Panc1 (cell line): ENCODE measurements at regions not wholly inside any gene's neighbourhood (a gene's known extent, or its start where the extent isn't known, plus 50 kb on each side); places are given as distances from the start of the nearest gene placed in this dataset.

Source experiments
- ATAC-seq: fragments of 200-7000 bp; cut with Tn5 transposase; 2 replicates; pipeline ENCODE4 v1.9.1; 2020; ENCODE audit warnings: mild to moderate bottlenecking, moderate library complexity
- BruUV-seq: library from RNA; stranded (reverse); fragments of 400-500 nt; replicated peaks from 2 replicates; lab custom pipeline; 2021; lab: Mats Ljungman, UMichigan
- CTCF ChIA-PET: fragments of 300-600 bp; sonication (Branson Sonifier 250); formaldehyde crosslinking; loops from one replicate; lab custom pipeline; 2022; ENCODE audit warnings: antibody characterized with exemption; lab: Charles Lee
- POLR2A ChIA-PET: fragments of 300-600 bp; sonication (Branson Sonifier 250); formaldehyde crosslinking; loops from one replicate; lab custom pipeline; 2022; ENCODE audit warnings: antibody characterized with exemption; lab: Charles Lee
- DNase-seq: peaks from one replicate; pipeline ENCODE4 v3.0.0-alpha.2; 2010; ENCODE audit warnings: low read depth, low spot score
- H3K27ac ChIP-seq: 2 replicates; pipeline ENCODE4 v1.5.1; 2011; ENCODE audit warnings: mild to moderate bottlenecking, low read length, inconsistent platforms
- H3K27me3 ChIP-seq: fragments of 200-500 bp; sonication (Bioruptor generic); 2 replicates; pipeline ENCODE4 v1.6.0; 2014; ENCODE audit warnings: low read length, inconsistent platforms; ENCODE audit not compliant: control insufficient read depth, insufficient read depth
- H3K36me3 ChIP-seq: fragments of 200-500 bp; sonication (Bioruptor generic); 2 replicates; pipeline ENCODE4 v1.5.1; 2014; ENCODE audit warnings: inconsistent platforms, mild to moderate bottlenecking, low read length, moderate library complexity; ENCODE audit not compliant: control insufficient read depth, insufficient read depth
- H3K4me1 ChIP-seq: 2 replicates; pipeline ENCODE4 v1.5.1; 2011; ENCODE audit warnings: inconsistent platforms, mild to moderate bottlenecking, low read length, moderate library complexity; ENCODE audit not compliant: control insufficient read depth, insufficient read depth
- H3K4me3 ChIP-seq, 2 experiments: 2 replicates each; pipeline ENCODE4 v1.5.1; 2011 to 2012; ENCODE audit warnings: low read depth in 2 of 2, low read length in 2 of 2, mild to moderate bottlenecking in 2 of 2, inconsistent platforms in 1 of 2, moderate library complexity in 1 of 2
- H3K9me3 ChIP-seq: fragments of 200-500 bp; sonication (Bioruptor generic); 2 replicates; pipeline ENCODE4 v1.5.1; 2014; ENCODE audit warnings: low read depth, mild to moderate bottlenecking, inconsistent platforms, low read length, moderate library complexity; ENCODE audit not compliant: control insufficient read depth, insufficient read depth
- CTCF ChIP-seq: fragments of 450-650 bp; IDR thresholded peaks from 2 replicates; pipeline ENCODE4 v1.5.1; 2017; ENCODE audit warnings: mild to moderate bottlenecking
- POLR2AphosphoS5 ChIP-seq: IDR thresholded peaks from 2 replicates; pipeline ENCODE4 v1.6.1; 2012; ENCODE audit warnings: mild to moderate bottlenecking, low read depth, low read length, moderate library complexity
- REST ChIP-seq, 2 experiments: IDR thresholded peaks; 2 replicates each; pipeline ENCODE4 v1.6.1; 2011 to 2012; ENCODE audit warnings: low read depth in 2 of 2, control low read depth in 1 of 2, low read length in 1 of 2, mild to moderate bottlenecking in 1 of 2, moderate library complexity in 1 of 2; ENCODE audit not compliant: insufficient read depth in 1 of 2
- SIN3A ChIP-seq: IDR thresholded peaks from 2 replicates; pipeline ENCODE4 v1.6.1; 2012; ENCODE audit warnings: low read depth, mild to moderate bottlenecking, low read length, moderate library complexity, borderline replicate concordance; ENCODE audit not compliant: insufficient read depth
- TCF7L2 ChIP-seq: IDR thresholded peaks from 2 replicates; pipeline ENCODE4 v1.6.1; 2011; ENCODE audit warnings: mild to moderate bottlenecking, low read depth, low read length, inconsistent platforms
- in situ Hi-C: cut with HindIII; loops from 2 replicates; pipeline ENCODE4 v1.10.0; 2016; ENCODE audit warnings: low sequenced_read_pairs, low pct_unique_long_range_greater_than_20kb
- intact Hi-C: fragments of 100-400 bp; cut with micrococcal nuclease; formaldehyde crosslinking; loops from one replicate; pipeline ENCODE4 v1.10.0; 2022; ENCODE audit not compliant: unreplicated experiment

GRCh38 chr5:107235167-107235566 lies 435.6 kb downstream of the EFNA5 start:
- intact Hi-C loops (no loop called here), in situ Hi-C loops (no loop called here)
- CTCF ChIA-PET, result no interaction called here

GRCh38 chr5:107232788-107233187 lies 437.9 kb downstream of the EFNA5 start:
- Histone ChIP-seq H3K9me3 (no peaks in the 10 kb centered on the region), H3K27ac (no peak overlapping the region), H3K4me1 (no peaks in the 10 kb centered on the region), H3K4me3 (no peak overlapping the region), H3K36me3 (no peaks in the 10 kb centered on the region), H3K27me3 (no peaks in the 10 kb centered on the region)
- POLR2A ChIA-PET, result interaction anchor here (0.7 kb wide), 1 partner anchor 108 kb away, joined by 3 read pairs; no protein-coding TSS in a partner anchor
- TF ChIP-seq CTCF, result no peak
- no peak for TF ChIP-seq POLR2AphosphoS5
- TF ChIP-seq TCF7L2, result no peak
- no peak for TF ChIP-seq SIN3A
- no peak for TF ChIP-seq REST (IDR thresholded peaks at IDR 0.05; ENCODE audit: insufficient read depth in 1 of 2, low read depth in 2 of 2, low read length in 1 of 2)
- in situ Hi-C loops (no loop called here), intact Hi-C loops (no loop called here)
- BruUV-seq, result no TSS peak
- CTCF ChIA-PET, result no interaction called here
- ATAC-seq (no peak), DNase-seq (no peak)

More at GRCh38 chr5:107235167-107235566, 435.6 kb downstream of the EFNA5 start:
- no peaks in the 10 kb centered on the region for H3K4me1 ChIP-seq
- no peak for TF ChIP-seq POLR2AphosphoS5
- no peak for TF ChIP-seq TCF7L2
- no peak for TF ChIP-seq SIN3A
- TF ChIP-seq CTCF, result no peak
- no peak for TF ChIP-seq REST (IDR thresholded peaks at IDR 0.05; ENCODE audit: insufficient read depth in 1 of 2, low read depth in 2 of 2, low read length in 1 of 2)
- no peaks in the 10 kb centered on the region for H3K36me3 ChIP-seq
- H3K27me3 ChIP-seq, result no peaks in the 10 kb centered on the region
- no peak overlapping the region for H3K27ac ChIP-seq
- no TSS peak for BruUV-seq
- no peak overlapping the region for H3K4me3 ChIP-seq
- POLR2A ChIA-PET, result no interaction called here
- no peak for ATAC-seq
- no peak for DNase-seq
- H3K9me3 ChIP-seq, result no peaks in the 10 kb centered on the region
